Activated CD4-positive, alpha-beta T cell treated with anti-CD3 and anti-CD28 coated beads for 36 hours (primary cell): ENCODE measurements at regions not wholly inside any gene's neighbourhood (a gene's known extent, or its start where the extent isn't known, plus 50 kb on each side); places are given as distances from the start of the nearest gene placed in this dataset.
"Not testable (repeated sequence)": the region's sequence is repeated elsewhere in the genome, so short reads cannot be mapped to it uniquely, and the experiment has no call there.

Source experiments
- ATAC-seq: fragments of 200-7000 bp; cut with Tn5 transposase; one replicate; pipeline ENCODE4 v1.10.0; 2021; ENCODE audit warnings: mild to moderate bottlenecking, moderate library complexity
- CTCF ChIA-PET: fragments of 350-600 bp; sonication (Branson Sonifier 250); formaldehyde crosslinking; loops from one replicate; lab custom pipeline; 2021; ENCODE audit warnings: antibody characterized with exemption; lab: Charles Lee
- POLR2A ChIA-PET: fragments of 350-600 bp; sonication (Branson Sonifier 250); formaldehyde crosslinking; loops from one replicate; lab custom pipeline; 2021; ENCODE audit warnings: antibody characterized with exemption, inconsistent platforms; lab: Charles Lee
- DNase-seq: peaks from one replicate; pipeline ENCODE4 v3.0.0-alpha.2; 2020
- H3K27ac Mint-ChIP-seq: one replicate; pipeline ENCODE4 v1.8.0; 2021; ENCODE audit warnings: mixed read lengths
- H3K27me3 Mint-ChIP-seq: one replicate; pipeline ENCODE4 v1.8.0; 2021; ENCODE audit warnings: mixed read lengths
- H3K36me3 Mint-ChIP-seq: one replicate; pipeline ENCODE4 v1.8.0; 2021; ENCODE audit warnings: low read depth, mixed read lengths
- H3K4me1 Mint-ChIP-seq: one replicate; pipeline ENCODE4 v1.8.0; 2021; ENCODE audit warnings: mixed read lengths
- H3K4me3 Mint-ChIP-seq: one replicate; pipeline ENCODE4 v1.8.0; 2021; ENCODE audit warnings: mild to moderate bottlenecking, moderate library complexity, mixed read lengths
- H3K9me3 Mint-ChIP-seq: one replicate; pipeline ENCODE4 v1.8.0; 2021; ENCODE audit warnings: low read depth, mixed read lengths
- intact Hi-C, 2 experiments: fragments of 100-400 bp; cut with DNase I in 1 of 2; cut with micrococcal nuclease in 1 of 2; formaldehyde crosslinking; loops; one replicate each; pipeline versions ENCODE4 v1.14.2 to v1.15.1; 2022 to 2024; cut with DNase I, micrococcal nuclease

DNA sequence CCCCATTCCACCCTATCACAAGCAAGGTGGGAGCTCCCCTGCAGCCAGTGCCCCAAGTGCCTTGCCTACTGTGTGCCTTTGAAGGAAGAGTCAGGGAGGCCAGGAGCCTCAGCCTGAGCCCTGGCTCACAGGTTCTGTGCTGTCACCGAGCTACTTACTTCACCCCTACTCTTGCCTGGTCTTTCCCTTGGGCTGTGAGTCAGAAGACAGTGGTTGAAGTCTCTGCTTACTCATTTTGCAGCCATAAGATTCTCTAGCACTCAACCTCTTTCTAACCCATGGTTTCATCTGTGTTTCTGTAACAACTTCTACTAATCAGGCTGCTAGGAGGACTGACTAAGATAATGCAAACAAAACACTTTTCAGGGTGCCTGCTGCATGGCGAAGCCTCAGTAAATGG lies 114.5 kb downstream of the PLCE1 start:
- H3K27me3 Mint-ChIP-seq, result peaks cover 11% of the 10 kb centered on the region
- CTCF ChIA-PET, result interaction anchor here (0.5 kb wide), 1 partner anchor 334 kb away, joined by 3 read pairs; no protein-coding TSS in a partner anchor
- H3K4me1 Mint-ChIP-seq, result no peaks in the 10 kb centered on the region
- intact Hi-C loops, result no loop called here
- H3K9me3 Mint-ChIP-seq, result no peaks in the 10 kb centered on the region
- H3K36me3 Mint-ChIP-seq, result no peaks in the 10 kb centered on the region
- POLR2A ChIA-PET, result no interaction called here
- no peak overlapping the region for H3K27ac Mint-ChIP-seq
- DNase-seq, result peak; percentile 24
- no peak overlapping the region for H3K4me3 Mint-ChIP-seq
- peak; percentile 94 for ATAC-seq

DNA sequence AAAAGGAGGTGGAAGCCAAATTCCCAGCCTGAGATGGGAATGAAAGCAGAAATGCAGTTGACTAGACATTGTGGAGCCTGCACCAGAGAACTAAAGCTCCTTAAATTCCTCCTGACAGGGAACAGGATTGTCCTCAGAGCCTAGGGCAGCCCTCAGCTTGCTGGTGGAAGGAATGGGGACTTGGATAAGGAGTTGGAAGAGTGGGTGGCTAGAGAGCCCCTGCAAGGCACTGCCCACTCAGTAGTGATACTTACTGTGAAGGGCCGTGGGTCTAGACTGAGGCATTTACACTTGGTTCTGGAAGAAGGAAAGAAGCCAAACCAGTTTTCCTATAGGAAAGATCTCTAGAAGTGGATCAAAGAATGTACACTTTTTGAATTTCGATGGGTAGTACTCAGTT lies 117.6 kb downstream of the PLCE1 start:
- Mint-ChIP-seq H3K27me3 (peaks cover 11% of the 10 kb centered on the region), H3K36me3 (no peaks in the 10 kb centered on the region), H3K4me1 (no peaks in the 10 kb centered on the region), H3K27ac (no peak overlapping the region), H3K4me3 (no peak overlapping the region), H3K9me3 (no peaks in the 10 kb centered on the region)
- ATAC-seq, result no peak
- POLR2A ChIA-PET, result no interaction called here
- CTCF ChIA-PET, result no interaction called here
- DNase-seq, result no peak
- intact Hi-C loops, result no loop called here

DNA sequence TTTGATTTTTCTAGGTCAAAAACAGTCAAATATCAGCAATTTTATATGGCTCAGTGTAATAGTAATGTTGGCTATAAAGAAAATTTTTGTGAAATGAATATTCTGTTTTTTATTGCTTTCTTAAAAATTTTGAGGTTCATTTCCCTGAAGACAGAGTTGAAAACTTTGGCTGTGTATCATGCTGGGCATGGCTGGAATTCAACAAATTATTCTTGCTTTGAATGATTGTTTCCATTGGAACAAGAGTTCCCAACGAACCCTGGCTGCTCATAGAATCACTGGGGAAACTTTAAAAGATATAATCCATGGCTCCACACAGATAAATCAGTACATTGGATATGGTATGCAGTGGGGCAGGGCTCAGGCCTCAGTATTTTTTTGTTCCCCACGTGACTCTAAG lies 118.6 kb downstream of the PLCE1 start:
- Mint-ChIP-seq H3K27me3 (peaks cover 6% of the 10 kb centered on the region), H3K27ac (no peak overlapping the region), H3K4me1 (no peaks in the 10 kb centered on the region), H3K36me3 (no peaks in the 10 kb centered on the region), H3K9me3 (no peaks in the 10 kb centered on the region), H3K4me3 (no peak overlapping the region)
- ATAC-seq (no peak), DNase-seq (no peak)
- POLR2A ChIA-PET, result no interaction called here
- CTCF ChIA-PET, result no interaction called here
- intact Hi-C loops, result no loop called here

DNA sequence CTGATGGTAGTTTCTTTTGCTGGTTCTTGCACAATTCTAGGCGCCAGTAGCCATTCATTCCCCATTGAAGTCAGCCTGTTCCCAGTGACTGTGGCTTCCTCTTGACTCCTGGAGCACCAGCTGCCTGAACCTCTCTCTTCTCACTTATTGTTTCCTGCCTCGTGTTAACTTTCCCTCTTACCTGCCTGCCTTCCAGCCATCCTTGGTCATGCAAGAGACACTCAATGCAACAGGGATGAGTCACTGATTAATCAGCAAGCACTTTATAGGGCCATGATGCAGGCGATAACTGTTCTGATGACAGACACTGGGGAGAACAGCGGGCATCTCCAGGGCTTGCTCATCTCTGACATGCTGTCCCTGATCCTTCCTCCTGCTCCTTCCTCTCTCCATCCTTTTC lies 122.0 kb downstream of the PLCE1 start:
- Mint-ChIP-seq H3K4me3 (no peak overlapping the region), H3K4me1 (no peaks in the 10 kb centered on the region), H3K9me3 (peaks cover 2% of the 10 kb centered on the region), H3K27ac (no peak overlapping the region), H3K36me3 (no peaks in the 10 kb centered on the region), H3K27me3 (peaks cover 2% of the 10 kb centered on the region)
- ATAC-seq, result no peak
- intact Hi-C loops, result no loop called here
- ChIA-PET CTCF (no interaction called here), POLR2A (no interaction called here)
- no peak for DNase-seq

DNA sequence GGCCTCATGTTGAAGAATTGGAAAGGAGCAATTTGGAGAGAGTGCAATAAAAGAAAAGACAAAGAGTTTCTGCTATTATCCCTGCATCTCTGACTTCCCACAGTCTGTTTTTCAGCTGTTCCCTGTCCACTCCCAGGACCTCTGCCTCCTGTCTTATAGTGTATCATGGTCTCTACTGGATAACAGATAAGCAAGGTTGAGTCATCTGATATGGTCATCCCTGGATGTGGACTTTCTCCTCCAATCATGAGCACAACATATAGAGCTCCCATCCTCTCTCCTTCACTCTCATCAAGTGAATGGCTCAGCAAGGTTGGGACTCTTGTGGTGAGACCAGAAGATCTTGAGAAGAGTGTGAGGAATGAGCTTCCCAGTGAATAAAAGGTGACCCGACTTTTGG lies 123.1 kb downstream of the PLCE1 start:
- Mint-ChIP-seq H3K4me1 (no peaks in the 10 kb centered on the region), H3K27me3 (peaks cover 2% of the 10 kb centered on the region), H3K36me3 (no peaks in the 10 kb centered on the region), H3K27ac (no peak overlapping the region), H3K4me3 (no peak overlapping the region), H3K9me3 (peaks cover 2% of the 10 kb centered on the region)
- ATAC-seq (no peak), DNase-seq (no peak)
- intact Hi-C loops, result no loop called here
- POLR2A ChIA-PET, result no interaction called here
- CTCF ChIA-PET, result no interaction called here

DNA sequence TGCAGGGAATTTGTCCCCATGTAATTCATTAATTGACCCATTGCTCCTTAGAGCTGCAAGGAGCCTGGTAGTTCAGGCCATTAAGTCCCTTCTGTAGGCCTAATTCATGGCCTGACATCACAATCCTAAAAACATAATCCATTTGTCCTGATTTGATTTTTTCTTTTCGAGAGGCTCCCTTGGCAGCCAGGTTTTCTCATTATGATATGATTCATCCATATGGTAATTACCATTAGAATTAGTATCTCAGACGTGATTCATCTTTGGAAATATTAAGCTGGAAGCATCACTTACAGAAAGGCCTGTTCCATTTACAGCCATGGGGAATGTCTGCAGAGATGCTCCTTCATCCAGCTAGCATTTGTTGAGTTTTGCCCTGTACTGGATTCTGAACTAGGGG lies 128.5 kb downstream of the PLCE1 start:
- ChIA-PET CTCF (no interaction called here), POLR2A (no interaction called here)
- intact Hi-C loops, result no loop called here
- H3K4me1 Mint-ChIP-seq, result no peaks in the 10 kb centered on the region
- H3K4me3 Mint-ChIP-seq, result no peak overlapping the region
- H3K27me3 Mint-ChIP-seq, result peaks cover 5% of the 10 kb centered on the region
- no peaks in the 10 kb centered on the region for H3K36me3 Mint-ChIP-seq
- no peak overlapping the region for H3K27ac Mint-ChIP-seq
- DNase-seq, result no peak
- ATAC-seq, result no peak
- peaks cover 2% of the 10 kb centered on the region for H3K9me3 Mint-ChIP-seq

DNA sequence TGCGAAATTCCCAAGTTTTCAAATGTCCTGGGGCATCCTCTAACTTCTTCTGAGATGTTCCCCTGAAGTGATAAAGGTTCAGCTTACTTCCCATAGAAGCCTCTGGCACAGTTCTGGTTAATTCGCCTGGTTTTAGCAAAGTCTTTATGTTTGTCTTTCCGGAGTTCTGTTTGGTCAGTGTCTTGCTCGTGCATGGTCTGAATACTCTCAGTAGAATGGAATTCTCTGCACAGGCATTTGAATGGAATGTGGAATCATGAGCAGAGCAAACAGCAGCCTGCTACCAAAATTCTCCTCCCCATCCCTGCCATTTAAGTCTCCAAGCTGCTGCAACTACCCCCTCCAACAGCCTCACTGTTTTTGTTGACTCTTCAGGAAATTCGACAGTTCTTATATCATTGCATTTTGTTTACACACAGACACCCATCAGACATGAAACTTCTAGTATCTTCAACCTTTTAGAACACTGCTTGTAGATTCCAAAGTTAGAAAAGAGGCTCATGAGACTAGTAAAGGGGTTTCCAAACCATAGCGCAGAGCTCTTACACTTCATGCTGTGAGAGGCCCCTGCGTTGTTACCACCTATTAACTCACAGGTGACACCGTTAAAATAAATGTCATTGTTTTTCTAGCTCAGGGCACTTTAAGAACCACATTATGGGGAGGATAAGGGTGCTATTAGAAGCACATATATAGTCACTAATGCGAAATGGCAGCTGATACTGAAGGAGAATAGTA lies 129.7 kb downstream of the PLCE1 start:
- H3K4me3 Mint-ChIP-seq, result no peak overlapping the region
- H3K36me3 Mint-ChIP-seq, result no peaks in the 10 kb centered on the region
- H3K4me1 Mint-ChIP-seq, result no peaks in the 10 kb centered on the region
- peaks cover 2% of the 10 kb centered on the region for H3K9me3 Mint-ChIP-seq
- intact Hi-C loops, result no loop called here
- ChIA-PET POLR2A (interaction anchor here (0.6 kb wide), 1 partner anchor 14 kb away, joined by 3 read pairs; no protein-coding TSS in a partner anchor), CTCF (no interaction called here)
- DNase-seq (no peak), ATAC-seq (no peak)
- no peak overlapping the region for H3K27ac Mint-ChIP-seq
- H3K27me3 Mint-ChIP-seq, result peaks cover 5% of the 10 kb centered on the region

DNA sequence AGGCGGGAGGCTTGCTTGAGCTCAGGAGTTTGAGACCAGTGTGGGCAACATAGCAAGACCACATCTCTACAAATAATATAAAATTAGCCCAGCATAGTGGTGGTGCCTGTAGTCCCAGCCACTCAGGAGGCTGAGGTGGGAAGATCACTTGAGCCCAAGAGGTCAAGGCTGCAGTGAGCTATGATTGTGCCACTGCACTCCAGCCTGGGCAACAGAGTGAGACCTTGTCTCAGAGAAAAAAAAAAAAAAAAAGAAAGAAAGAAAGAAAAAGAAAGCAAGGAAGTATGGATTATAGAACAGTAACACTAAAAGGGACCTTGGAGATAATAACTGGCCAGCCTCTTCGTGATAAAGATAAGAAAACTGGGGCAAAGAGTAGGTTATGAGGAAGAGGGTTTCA lies 130.4 kb downstream of the PLCE1 start:
- H3K9me3 Mint-ChIP-seq, H3K4me1 Mint-ChIP-seq, H3K27ac Mint-ChIP-seq, H3K36me3 Mint-ChIP-seq, H3K4me3 Mint-ChIP-seq, DNase-seq, ATAC-seq, H3K27me3 Mint-ChIP-seq, POLR2A ChIA-PET, CTCF ChIA-PET, intact Hi-C loops: not testable (repeated sequence)

DNA sequence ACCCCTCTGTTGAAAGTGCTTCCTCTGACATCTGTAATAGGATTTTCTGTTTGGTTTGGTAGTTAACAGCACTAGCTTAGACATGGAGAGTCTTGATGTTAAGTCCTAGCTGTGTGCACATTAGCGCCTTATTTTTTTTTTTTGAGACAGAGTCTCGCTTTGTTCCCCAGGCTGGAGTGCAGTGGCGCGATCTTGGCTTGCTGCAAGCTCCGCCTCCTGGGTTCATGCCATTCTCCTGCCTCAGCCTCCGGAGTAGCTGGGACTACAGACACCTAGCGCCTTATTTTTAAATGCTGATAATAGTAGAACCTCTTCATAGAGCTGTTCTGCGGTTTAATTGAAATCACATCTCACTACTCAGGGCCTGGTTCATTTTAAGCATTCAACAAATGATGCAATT lies 131.5 kb downstream of the PLCE1 start:
- intact Hi-C loops, CTCF ChIA-PET, H3K4me3 Mint-ChIP-seq, ATAC-seq, DNase-seq, H3K9me3 Mint-ChIP-seq, H3K4me1 Mint-ChIP-seq, H3K27me3 Mint-ChIP-seq, H3K27ac Mint-ChIP-seq, POLR2A ChIA-PET, H3K36me3 Mint-ChIP-seq: not testable (repeated sequence)

DNA sequence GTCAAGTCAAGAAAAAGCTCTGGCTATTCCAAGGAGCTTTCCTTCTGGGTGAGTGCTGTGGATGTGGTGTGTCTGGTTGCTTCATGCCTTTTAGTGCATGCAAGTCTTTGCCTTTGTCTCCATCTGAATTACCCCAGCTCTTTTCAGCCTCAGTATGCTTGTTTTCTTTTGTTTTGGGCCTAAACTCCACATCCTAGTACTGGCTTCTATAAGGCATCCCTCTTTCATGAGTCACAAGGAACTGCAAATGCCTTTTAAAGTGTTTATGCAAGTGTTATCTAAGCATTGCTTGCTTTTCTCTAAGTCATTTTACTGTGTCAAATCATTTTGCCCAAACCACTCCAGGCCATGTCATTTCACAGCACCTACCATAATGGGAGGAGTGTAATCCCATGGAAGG lies 132.1 kb downstream of the PLCE1 start:
- no peak overlapping the region for H3K4me3 Mint-ChIP-seq
- no peaks in the 10 kb centered on the region for H3K36me3 Mint-ChIP-seq
- H3K27me3 Mint-ChIP-seq, result peaks cover 6% of the 10 kb centered on the region
- ATAC-seq (no peak), DNase-seq (no peak)
- no peaks in the 10 kb centered on the region for H3K4me1 Mint-ChIP-seq
- intact Hi-C loops, result no loop called here
- CTCF ChIA-PET, result no interaction called here
- no peak overlapping the region for H3K27ac Mint-ChIP-seq
- no peaks in the 10 kb centered on the region for H3K9me3 Mint-ChIP-seq
- POLR2A ChIA-PET, result no interaction called here

DNA sequence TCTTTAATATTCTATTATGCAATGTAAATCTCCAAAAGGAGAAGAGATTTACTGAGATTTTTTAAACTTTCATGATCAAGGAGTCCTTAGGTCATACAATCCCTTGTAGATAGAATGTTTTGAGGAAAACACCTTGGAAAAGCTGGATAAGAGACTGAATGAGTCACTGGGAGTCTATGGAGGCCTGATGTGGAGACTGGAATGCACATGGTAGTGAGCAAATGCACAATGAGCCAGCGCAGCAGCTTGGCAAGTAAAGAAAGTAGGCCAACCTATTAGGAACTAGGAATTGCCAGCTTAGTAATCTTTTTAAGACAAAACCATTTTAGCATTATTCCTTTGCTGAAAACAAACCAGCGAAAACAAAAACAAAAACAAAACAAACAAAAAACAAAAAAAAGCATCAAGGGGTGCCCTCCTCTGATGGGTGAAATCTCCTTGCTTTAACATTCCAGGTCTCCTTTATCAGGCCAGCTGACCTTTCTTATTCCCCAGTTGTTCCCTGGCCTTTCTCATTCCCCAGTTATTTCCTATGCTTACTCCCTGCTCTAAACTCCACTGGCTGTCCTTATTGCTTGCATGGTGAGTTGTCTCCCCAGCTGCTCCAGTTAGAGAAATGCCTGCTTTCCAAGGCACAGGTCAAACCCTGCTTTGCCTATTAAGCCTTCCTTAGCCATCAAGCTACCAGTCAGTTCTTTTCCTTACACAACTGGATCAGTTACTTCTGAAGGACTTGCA lies 135.8 kb downstream of the PLCE1 start:
- intact Hi-C loops, result no loop called here
- ChIA-PET CTCF (interaction anchor here (0.6 to 0.8 kb wide), 2 partner anchors 25 to 364 kb away, joined by 4 to 5 read pairs; no protein-coding TSS in a partner anchor), POLR2A (no interaction called here)
- Mint-ChIP-seq H3K27me3 (peaks cover 1% of the 10 kb centered on the region), H3K4me1 (no peaks in the 10 kb centered on the region), H3K4me3 (no peak overlapping the region), H3K27ac (no peak overlapping the region), H3K36me3 (no peaks in the 10 kb centered on the region), H3K9me3 (no peaks in the 10 kb centered on the region)
- ATAC-seq (no peak), DNase-seq (no peak)

DNA sequence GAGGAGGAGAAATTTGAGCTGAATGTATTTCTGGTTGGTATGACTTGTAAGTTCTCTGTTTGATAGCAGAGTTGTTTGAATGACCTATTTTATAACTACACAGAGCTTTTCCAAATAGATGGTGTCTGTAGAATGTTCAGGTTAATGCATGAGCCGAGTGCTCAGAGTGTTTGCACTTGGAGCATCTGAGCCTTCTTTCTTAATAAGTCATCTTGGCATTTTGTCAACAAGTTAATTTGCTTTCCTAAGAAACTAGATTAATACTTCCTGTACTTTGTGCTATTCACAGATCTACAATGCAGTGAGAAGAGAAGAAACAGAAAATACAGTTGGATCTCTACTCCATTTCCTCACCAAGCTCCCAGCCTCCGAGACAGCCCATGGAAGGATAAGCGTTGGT lies 138.2 kb downstream of the PLCE1 start:
- ATAC-seq, result no peak
- ChIA-PET CTCF (no interaction called here), POLR2A (no interaction called here)
- intact Hi-C loops, result no loop called here
- no peak for DNase-seq
- Mint-ChIP-seq H3K27me3 (peaks cover 1% of the 10 kb centered on the region), H3K4me3 (no peak overlapping the region), H3K27ac (no peak overlapping the region), H3K36me3 (no peaks in the 10 kb centered on the region), H3K4me1 (no peaks in the 10 kb centered on the region), H3K9me3 (no peaks in the 10 kb centered on the region)
